ENCODE measurements at regions not wholly inside any gene's neighbourhood (a gene's known extent, or its start where the extent isn't known, plus 50 kb on each side); places are given as distances from the start of the nearest gene placed in this dataset.
"Not testable (repeated sequence)": the region's sequence is repeated elsewhere in the genome, so short reads cannot be mapped to it uniquely, and the experiment has no call there.

- DNase-seq (ENCODE audit: low read depth in 2 of 2) = no peak
Observed at GRCh38 chr22:49004484-49005399, 822.9 kb downstream of the BRD1 start.

GRCh38 chr22:48997605-48998004, 830.1 kb downstream of the BRD1 start:
- DNase-seq (ENCODE audit: low read depth in 2 of 2) = not testable (repeated sequence)

- DNase-seq (ENCODE audit: low read depth in 2 of 2) = no peak
Observed at GRCh38 chr22:48993655-48994054, 834.0 kb downstream of the BRD1 start.

- no peak for DNase-seq (ENCODE audit: low read depth in 2 of 2)
Observed at GRCh38 chr22:48984639-48985038, 843.0 kb downstream of the BRD1 start.

- no peak for DNase-seq (ENCODE audit: low read depth in 2 of 2)
Observed at GRCh38 chr22:48982321-48982905, 845.3 kb downstream of the BRD1 start.

GRCh38 chr22:48981371-48982061, 846.2 kb downstream of the BRD1 start:
- DNase-seq (ENCODE audit: low read depth in 2 of 2) = no peak

GRCh38 chr22:48980918-48981317, 846.8 kb downstream of the BRD1 start:
- DNase-seq (ENCODE audit: low read depth in 2 of 2) = no peak

GRCh38 chr22:48980409-48980808, 847.3 kb downstream of the BRD1 start:
- DNase-seq (ENCODE audit: low read depth in 2 of 2) = no peak

GRCh38 chr22:48979482-48979881, 848.2 kb downstream of the BRD1 start:
- DNase-seq (ENCODE audit: low read depth in 2 of 2) = no peak

- DNase-seq (ENCODE audit: low read depth in 2 of 2) = no peak
Observed at GRCh38 chr22:48976556-48977535, 850.8 kb downstream of the BRD1 start.

GRCh38 chr22:48975886-48976285, 851.8 kb downstream of the BRD1 start:
- DNase-seq (ENCODE audit: low read depth in 2 of 2) = no peak

GRCh38 chr22:48975316-48975741, 852.3 kb downstream of the BRD1 start:
- no peak for DNase-seq (ENCODE audit: low read depth in 2 of 2)

- no peak for DNase-seq (ENCODE audit: low read depth in 2 of 2)
Observed at GRCh38 chr22:48974443-48975315, 853.0 kb downstream of the BRD1 start.

GRCh38 chr22:48973694-48974041, 854.0 kb downstream of the BRD1 start:
- DNase-seq (ENCODE audit: low read depth in 2 of 2) = no peak

- DNase-seq (ENCODE audit: low read depth in 2 of 2) = no peak
Observed at GRCh38 chr22:48972979-48973693, 854.5 kb downstream of the BRD1 start.

GRCh38 chr22:48968201-48968959, 859.3 kb downstream of the BRD1 start:
- DNase-seq (ENCODE audit: low read depth in 2 of 2) = no peak

GRCh38 chr22:48963405-48963804, 864.3 kb downstream of the BRD1 start:
- DNase-seq (ENCODE audit: low read depth in 2 of 2) = no peak

- DNase-seq (ENCODE audit: low read depth in 2 of 2) = no peak
Observed at GRCh38 chr22:48961705-48962104, 866.0 kb downstream of the BRD1 start.
